RWPE2 (cell line): ENCODE measurements at regions not wholly inside any gene's neighbourhood (a gene's known extent, or its start where the extent isn't known, plus 50 kb on each side); places are given as distances from the start of the nearest gene placed in this dataset.
A peak's percentile ranks its signal among the peaks of the same experiment; 100 is the strongest.

ENCODE experiments used
- ATAC-seq: fragments of 200-7000 bp; cut with Tn5 transposase; 3 replicates; pipeline ENCODE4 v1.9.1; 2021; ENCODE audit warnings: low read depth
- DNase-seq: peaks from one replicate; pipeline ENCODE4 v3.0.0-alpha.2; 2020; ENCODE audit warnings: low spot score
- H3K27ac ChIP-seq: fragments of 450-650 bp; 2 replicates; pipeline ENCODE4 v1.5.1; 2017; ENCODE audit warnings: mild to moderate bottlenecking; ENCODE audit not compliant: poor library complexity, severe bottlenecking
- H3K27me3 ChIP-seq: fragments of 250-450 bp; sonication (Bioruptor Pico); 2 replicates; pipeline ENCODE4 v1.5.1; 2021; ENCODE audit warnings: mild to moderate bottlenecking, moderate library complexity; ENCODE audit not compliant: insufficient read depth, poor library complexity, severe bottlenecking
- H3K36me3 ChIP-seq: fragments of 250-450 bp; sonication (Bioruptor Pico); 2 replicates; pipeline ENCODE4 v1.5.1; 2020; ENCODE audit warnings: low read depth, mild to moderate bottlenecking, moderate library complexity
- H3K4me1 ChIP-seq: fragments of 250-450 bp; sonication (Bioruptor Pico); 2 replicates; pipeline ENCODE4 v1.5.1; 2021; ENCODE audit warnings: mild to moderate bottlenecking, moderate library complexity; ENCODE audit not compliant: insufficient read depth, poor library complexity, severe bottlenecking
- H3K4me3 ChIP-seq: fragments of 250-450 bp; sonication (Bioruptor Pico); 2 replicates; pipeline ENCODE4 v1.5.1; 2021; ENCODE audit warnings: mild to moderate bottlenecking, moderate library complexity; ENCODE audit not compliant: severe bottlenecking
- H3K9me3 ChIP-seq: fragments of 250-450 bp; sonication (Bioruptor Pico); 2 replicates; pipeline ENCODE4 v1.5.1; 2021; ENCODE audit warnings: mild to moderate bottlenecking, moderate library complexity; ENCODE audit not compliant: severe bottlenecking
- CTCF ChIP-seq: fragments of 450-650 bp; IDR thresholded peaks from one replicate; pipeline ENCODE4 v1.5.1; 2017; ENCODE audit warnings: mild to moderate bottlenecking, moderate library complexity; ENCODE audit not compliant: poor library complexity, severe bottlenecking

- Histone ChIP-seq H3K27me3 (no peaks in the 10 kb centered on the region), H3K36me3 (no peaks in the 10 kb centered on the region), H3K9me3 (no peaks in the 10 kb centered on the region), H3K4me3 (no peak overlapping the region), H3K4me1 (peaks cover 9% of the 10 kb centered on the region), H3K27ac (peak overlapping the region; percentile 33)
- TF ChIP-seq CTCF = no peak
- ATAC-seq = no peak; the same call in 2 of the 3 replicates
- no peak for DNase-seq
These were observed 49.9 kb downstream of the RIN2 start for GRCh38 chr20:19807946-19808330.

GRCh38 chr20:19808498-19808897 lies 50.4 kb downstream of the RIN2 start:
- Histone ChIP-seq H3K4me3 (no peak overlapping the region), H3K27me3 (no peaks in the 10 kb centered on the region), H3K4me1 (peaks cover 9% of the 10 kb centered on the region), H3K27ac (no peak overlapping the region), H3K36me3 (no peaks in the 10 kb centered on the region), H3K9me3 (no peaks in the 10 kb centered on the region)
- TF ChIP-seq CTCF = no peak
- ATAC-seq (no peak), DNase-seq (no peak)

GRCh38 chr20:19809505-19809904 lies 51.4 kb downstream of the RIN2 start:
- no peak for DNase-seq
- Histone ChIP-seq H3K27ac (no peak overlapping the region), H3K27me3 (no peaks in the 10 kb centered on the region), H3K4me1 (peaks cover 14% of the 10 kb centered on the region), H3K36me3 (no peaks in the 10 kb centered on the region), H3K4me3 (no peak overlapping the region), H3K9me3 (no peaks in the 10 kb centered on the region)
- TF ChIP-seq CTCF = no peak
- no peak for ATAC-seq

GRCh38 chr20:19811231-19811630 lies 53.2 kb downstream of the RIN2 start:
- ATAC-seq (no peak), DNase-seq (no peak)
- Histone ChIP-seq H3K4me1 (peaks cover 29% of the 10 kb centered on the region), H3K36me3 (no peaks in the 10 kb centered on the region), H3K9me3 (no peaks in the 10 kb centered on the region), H3K27ac (no peak overlapping the region), H3K27me3 (no peaks in the 10 kb centered on the region), H3K4me3 (no peak overlapping the region)
- no peak for TF ChIP-seq CTCF

- no peaks in the 10 kb centered on the region for H3K27me3 ChIP-seq
- DNase-seq = no peak
- H3K9me3 ChIP-seq = no peaks in the 10 kb centered on the region
- peak overlapping the region; percentile 2 for H3K27ac ChIP-seq
- ATAC-seq = no peak
- no peak overlapping the region for H3K4me3 ChIP-seq
- no peak for TF ChIP-seq CTCF
- peaks cover 33% of the 10 kb centered on the region for H3K4me1 ChIP-seq
- no peaks in the 10 kb centered on the region for H3K36me3 ChIP-seq
These were observed 54.0 kb downstream of the RIN2 start for GRCh38 chr20:19812056-19812455.
